OCI-LY7 (cell line): ENCODE measurements at regions not wholly inside any gene's neighbourhood (a gene's known extent, or its start where the extent isn't known, plus 50 kb on each side); places are given as distances from the start of the nearest gene placed in this dataset.

Experiments used
- BruUV-seq: library from RNA; stranded (reverse); fragments of 400-500 nt; replicated peaks from 2 replicates; lab custom pipeline; 2021; lab: Mats Ljungman, UMichigan
- CTCF ChIA-PET: fragments of 300-600 bp; sonication (Branson Sonifier 250); formaldehyde crosslinking; loops from one replicate; lab custom pipeline; 2022; ENCODE audit warnings: antibody characterized with exemption; ENCODE audit not compliant: unreplicated experiment; lab: Charles Lee
- POLR2A ChIA-PET: fragments of 300-600 bp; sonication (Branson Sonifier 250); formaldehyde crosslinking; loops from one replicate; lab custom pipeline; 2022; ENCODE audit warnings: antibody characterized with exemption; lab: Charles Lee
- DNase-seq: peaks from one replicate; pipeline ENCODE4 v3.0.0-alpha.2; 2015; ENCODE audit warnings: low spot score
- H2AFZ ChIP-seq: fragments of 200-600 bp; sonication (generic), shearing (Covaris generic); 2 replicates; pipeline ENCODE4 v1.6.1; 2014; ENCODE audit warnings: mild to moderate bottlenecking, antibody characterized with exemption, low read length, moderate library complexity
- H3K27ac ChIP-seq: fragments of 200-600 bp; sonication (generic); 2 replicates; pipeline ENCODE4 v1.5.1; 2014; ENCODE audit warnings: mixed run types, low read depth, mild to moderate bottlenecking, moderate library complexity, low read length, inconsistent platforms; ENCODE audit not compliant: poor library complexity, severe bottlenecking
- H3K36me3 ChIP-seq: fragments of 200-600 bp; sonication (generic); 2 replicates; pipeline ENCODE4 v1.6.1; 2014; ENCODE audit warnings: mild to moderate bottlenecking, antibody characterized with exemption, low read length, moderate library complexity, mixed read lengths; ENCODE audit not compliant: insufficient read depth
- H3K4me1 ChIP-seq: fragments of 200-600 bp; sonication (generic); 2 replicates; pipeline ENCODE4 v1.5.1; 2014; ENCODE audit warnings: mild to moderate bottlenecking, low read length; ENCODE audit not compliant: insufficient read depth, poor library complexity, severe bottlenecking
- H3K4me2 ChIP-seq: fragments of 200-600 bp; sonication (generic); 2 replicates; pipeline ENCODE4 v1.6.1; 2014; ENCODE audit warnings: mild to moderate bottlenecking, low read length
- H3K4me3 ChIP-seq: fragments of 200-600 bp; sonication (generic); 2 replicates; pipeline ENCODE4 v1.5.1; 2014; ENCODE audit warnings: mild to moderate bottlenecking, low read depth, low read length; ENCODE audit not compliant: poor library complexity, severe bottlenecking
- H3K79me2 ChIP-seq: fragments of 200-600 bp; sonication (generic); 2 replicates; pipeline ENCODE4 v1.6.1; 2016; ENCODE audit warnings: low read depth, mild to moderate bottlenecking, low read length, moderate library complexity, mixed read lengths; ENCODE audit not compliant: insufficient read depth
- H3K9me2 ChIP-seq: fragments of 200-600 bp; sonication (generic); 2 replicates; pipeline ENCODE4 v1.6.1; 2016; ENCODE audit warnings: mild to moderate bottlenecking, low read length, mixed read lengths; ENCODE audit not compliant: insufficient read depth
- H3K9me3 ChIP-seq: fragments of 200-600 bp; sonication (generic); 2 replicates; pipeline ENCODE4 v1.6.1; 2014; ENCODE audit warnings: mild to moderate bottlenecking, mixed run types, low read length, mixed read lengths
- H4K20me1 ChIP-seq: fragments of 200-600 bp; sonication (generic); 2 replicates; pipeline ENCODE4 v1.6.1; 2014; ENCODE audit warnings: mild to moderate bottlenecking, antibody characterized with exemption, low read length, moderate library complexity, mixed read lengths; ENCODE audit not compliant: insufficient read depth
- EZH2phosphoT487 ChIP-seq: fragments of 200-600 bp; sonication (generic); IDR thresholded peaks from 2 replicates; pipeline ENCODE4 v1.6.1; 2018; ENCODE audit warnings: low read depth, borderline replicate concordance, mild to moderate bottlenecking, mixed run types, antibody characterized with exemption, low read length, moderate library complexity, mixed read lengths
- intact Hi-C: fragments of 100-400 bp; cut with micrococcal nuclease; formaldehyde crosslinking; loops from one replicate; pipeline ENCODE4 v1.10.0; 2022; ENCODE audit not compliant: unreplicated experiment
- TF ChIP-seq, protein P1 (sequence below): fragments of 200-600 bp; sonication (generic); conservative IDR thresholded peaks from 2 replicates; pipeline ENCODE4 v1.5.1; 2014; ENCODE audit warnings: mild to moderate bottlenecking, antibody characterized with exemption, low read length, moderate library complexity, mixed read lengths

DNA sequence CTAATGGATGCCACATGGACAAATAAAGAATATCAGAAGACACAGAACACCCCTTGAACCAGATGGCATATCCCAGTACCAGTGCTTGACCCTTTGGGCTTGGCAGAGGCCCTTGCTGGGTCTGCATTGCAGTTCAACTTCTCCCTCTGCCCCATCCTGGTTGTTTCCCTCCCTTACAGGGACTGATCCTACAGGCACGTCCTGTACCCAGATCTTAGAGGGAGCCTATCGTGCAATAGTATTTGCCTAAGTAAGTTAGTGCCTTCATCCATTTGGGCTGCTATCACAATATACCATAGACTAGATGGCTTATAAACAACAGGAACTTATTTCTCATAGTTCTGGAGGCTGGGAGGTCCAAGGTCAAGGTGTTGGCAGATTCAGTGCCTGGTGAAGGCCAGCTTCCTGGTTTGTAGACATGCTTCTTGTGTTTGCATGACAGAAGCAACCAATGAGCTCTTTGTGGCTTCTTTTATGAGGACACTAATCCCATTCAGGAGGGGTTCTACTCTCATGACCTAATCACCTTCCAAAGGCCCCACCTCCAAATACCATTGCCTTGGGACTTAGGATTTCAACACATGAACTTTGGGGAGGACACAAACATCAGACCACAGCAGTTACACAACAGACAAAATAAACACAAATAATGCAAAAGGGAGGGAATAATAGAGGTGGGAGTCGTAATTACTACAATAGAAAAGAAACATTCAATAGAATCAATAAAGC is 146.5 kb upstream of the MSX1 start:
- no peaks in the 10 kb centered on the region for H3K36me3 ChIP-seq
- CTCF ChIA-PET: no interaction called here
- no peaks in the 10 kb centered on the region for H4K20me1 ChIP-seq

DNA sequence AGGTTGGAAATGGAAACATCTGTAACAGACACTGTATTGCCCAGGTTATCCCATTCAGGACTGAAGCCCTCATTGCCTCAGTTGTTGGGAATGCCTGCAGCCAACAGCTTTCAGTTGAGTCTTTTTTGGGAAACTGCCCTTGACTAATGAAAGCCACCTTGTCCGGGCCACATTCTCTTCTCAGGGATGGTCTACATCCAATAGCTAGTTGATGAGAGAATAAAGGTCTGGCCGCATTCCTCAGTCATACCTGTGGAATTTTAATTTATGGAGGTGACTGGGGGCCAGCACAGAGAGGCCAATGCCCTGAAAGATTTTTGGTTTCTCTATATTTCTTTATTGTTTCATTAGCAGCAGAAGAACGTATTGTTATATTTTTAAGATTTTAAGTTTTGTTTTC is 147.6 kb upstream of the MSX1 start:
- intact Hi-C loops: no loop called here
- no peak overlapping the region for H3K4me2 ChIP-seq
- H2AFZ ChIP-seq: no peak overlapping the region
- no peaks in the 10 kb centered on the region for H3K9me2 ChIP-seq
- H3K36me3 ChIP-seq: no peaks in the 10 kb centered on the region
- no peak overlapping the region for H3K27ac ChIP-seq
- no peak overlapping the region for H3K4me3 ChIP-seq
- DNase-seq: no peak
- H3K4me1 ChIP-seq: no peaks in the 10 kb centered on the region
- no peaks in the 10 kb centered on the region for H3K79me2 ChIP-seq
- no peaks in the 10 kb centered on the region for H3K9me3 ChIP-seq
- H4K20me1 ChIP-seq: no peaks in the 10 kb centered on the region
- ChIA-PET CTCF (no interaction called here), POLR2A (no interaction called here)
- TF ChIP-seq, protein P1, sequence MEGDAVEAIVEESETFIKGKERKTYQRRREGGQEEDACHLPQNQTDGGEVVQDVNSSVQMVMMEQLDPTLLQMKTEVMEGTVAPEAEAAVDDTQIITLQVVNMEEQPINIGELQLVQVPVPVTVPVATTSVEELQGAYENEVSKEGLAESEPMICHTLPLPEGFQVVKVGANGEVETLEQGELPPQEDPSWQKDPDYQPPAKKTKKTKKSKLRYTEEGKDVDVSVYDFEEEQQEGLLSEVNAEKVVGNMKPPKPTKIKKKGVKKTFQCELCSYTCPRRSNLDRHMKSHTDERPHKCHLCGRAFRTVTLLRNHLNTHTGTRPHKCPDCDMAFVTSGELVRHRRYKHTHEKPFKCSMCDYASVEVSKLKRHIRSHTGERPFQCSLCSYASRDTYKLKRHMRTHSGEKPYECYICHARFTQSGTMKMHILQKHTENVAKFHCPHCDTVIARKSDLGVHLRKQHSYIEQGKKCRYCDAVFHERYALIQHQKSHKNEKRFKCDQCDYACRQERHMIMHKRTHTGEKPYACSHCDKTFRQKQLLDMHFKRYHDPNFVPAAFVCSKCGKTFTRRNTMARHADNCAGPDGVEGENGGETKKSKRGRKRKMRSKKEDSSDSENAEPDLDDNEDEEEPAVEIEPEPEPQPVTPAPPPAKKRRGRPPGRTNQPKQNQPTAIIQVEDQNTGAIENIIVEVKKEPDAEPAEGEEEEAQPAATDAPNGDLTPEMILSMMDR: no peak
- TF ChIP-seq EZH2phosphoT487: no peak
- BruUV-seq: no TSS peak

More for the DNA sequence above, 146.5 kb upstream of the MSX1 start:
- intact Hi-C loops: no loop called here
- Histone ChIP-seq H3K4me2 (no peak overlapping the region), H3K4me3 (no peak overlapping the region), H3K9me3 (no peaks in the 10 kb centered on the region), H2AFZ (no peak overlapping the region), H3K27ac (no peak overlapping the region), H3K79me2 (no peaks in the 10 kb centered on the region), H3K9me2 (no peaks in the 10 kb centered on the region), H3K4me1 (no peaks in the 10 kb centered on the region)
- POLR2A ChIA-PET: no interaction called here
- no TSS peak for BruUV-seq
- TF ChIP-seq, protein P1: no peak
- TF ChIP-seq EZH2phosphoT487: no peak
- DNase-seq: no peak

DNA sequence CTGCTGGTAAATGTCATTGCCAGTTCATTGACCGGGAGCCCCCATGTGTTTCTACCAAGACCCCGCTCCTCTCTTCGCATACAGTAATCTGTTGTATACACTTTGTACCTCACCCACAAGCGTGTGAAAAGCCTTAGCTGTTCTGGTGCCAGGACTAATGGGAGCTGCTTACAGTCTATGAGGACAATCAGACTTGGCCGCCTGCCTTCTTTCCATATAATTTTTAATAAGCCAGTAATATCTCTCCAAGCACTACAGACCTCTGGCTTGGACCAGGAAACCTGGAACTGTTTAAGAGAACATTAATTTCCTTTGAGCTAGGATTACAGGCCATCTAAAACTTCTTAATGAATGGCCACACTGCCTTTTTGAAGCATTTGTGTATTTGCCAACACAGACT is 149.7 kb upstream of the MSX1 start:
- H2AFZ ChIP-seq: no peak overlapping the region
- H3K4me3 ChIP-seq: no peak overlapping the region
- H3K79me2 ChIP-seq: no peaks in the 10 kb centered on the region
- no peak for DNase-seq
- ChIA-PET CTCF (no interaction called here), POLR2A (interaction anchor here (0.6 to 1.0 kb wide), 2 partner anchors 19 to 41 kb away, joined by 3 read pairs; no protein-coding TSS in a partner anchor)
- H3K9me2 ChIP-seq: no peaks in the 10 kb centered on the region
- H4K20me1 ChIP-seq: no peaks in the 10 kb centered on the region
- no peak overlapping the region for H3K27ac ChIP-seq
- TF ChIP-seq EZH2phosphoT487: no peak
- TF ChIP-seq, protein P1: no peak
- H3K9me3 ChIP-seq: no peaks in the 10 kb centered on the region
- intact Hi-C loops: no loop called here
- no peak overlapping the region for H3K4me2 ChIP-seq
- H3K4me1 ChIP-seq: no peaks in the 10 kb centered on the region
- no TSS peak for BruUV-seq
- H3K36me3 ChIP-seq: no peaks in the 10 kb centered on the region
